Endometrial microvascular endothelial cells (primary cell): ENCODE measurements at regions not wholly inside any gene's neighbourhood (a gene's known extent, or its start where the extent isn't known, plus 50 kb on each side); places are given as distances from the start of the nearest gene placed in this dataset.

Experiments used
- in situ Hi-C: cut with HindIII; loops from 2 replicates; pipeline ENCODE4 v1.10.0; 2017; ENCODE audit warnings: low sequenced_read_pairs, low pct_unique_long_range_greater_than_20kb; ENCODE audit errors: inconsistent ontology term

DNA sequence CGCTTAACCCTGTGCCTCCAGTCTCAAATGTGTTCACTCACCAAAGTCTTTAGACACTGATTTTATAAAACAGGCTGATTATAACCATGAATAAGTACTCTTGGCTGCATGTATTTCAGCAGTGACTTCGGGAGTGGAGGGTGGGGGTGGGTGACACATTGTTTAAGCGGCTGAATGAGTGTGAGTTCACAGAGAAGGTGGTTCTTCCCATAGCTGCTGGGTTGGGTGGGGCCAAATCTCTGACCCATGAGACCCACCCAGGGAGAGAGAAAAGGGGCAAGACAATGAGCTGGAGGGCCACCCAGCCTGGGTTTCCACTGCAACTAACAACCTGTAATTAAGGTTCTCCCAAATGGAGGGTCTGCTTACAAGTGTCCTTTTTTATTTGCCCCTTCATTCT, 96.4 kb downstream of the SYNE3 start:
- in situ Hi-C loops, result no loop called here

- in situ Hi-C loops, result no loop called here
These were observed 96.9 kb downstream of the SYNE3 start for GRCh38 chr14:95419569-95419968.

DNA sequence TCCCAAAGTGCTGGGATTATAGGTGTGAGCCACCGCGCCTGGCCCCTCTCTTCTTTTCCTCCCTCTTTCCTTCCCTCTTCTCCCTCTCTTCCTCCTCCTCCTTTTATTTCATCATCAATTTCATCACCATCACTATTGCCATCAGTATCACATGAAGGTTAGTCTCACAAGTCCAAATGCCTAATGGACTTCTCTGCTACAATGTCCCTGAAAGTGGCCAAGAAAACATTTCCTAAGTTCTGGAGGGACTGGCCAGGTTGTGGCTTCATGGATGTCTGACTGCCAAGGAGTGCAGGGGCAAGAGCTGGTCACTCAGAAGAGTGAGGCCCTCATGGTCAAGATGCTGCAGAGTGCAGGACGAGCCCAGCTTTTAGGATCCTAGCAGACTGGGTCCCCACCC, 97.6 kb downstream of the SYNE3 start:
- in situ Hi-C loops, result no loop called here

- in situ Hi-C loops, result no loop called here
These were observed 97.8 kb upstream of the CLMN start for GRCh38 chr14:95417492-95417891.

- in situ Hi-C loops, result no loop called here
These were observed 96.3 kb upstream of the CLMN start for GRCh38 chr14:95415993-95416392.

GRCh38 chr14:95413289-95414215, 93.8 kb upstream of the CLMN start:
- in situ Hi-C loops, result no loop called here

GRCh38 chr14:95410838-95411237, 91.1 kb upstream of the CLMN start:
- in situ Hi-C loops, result no loop called here

DNA sequence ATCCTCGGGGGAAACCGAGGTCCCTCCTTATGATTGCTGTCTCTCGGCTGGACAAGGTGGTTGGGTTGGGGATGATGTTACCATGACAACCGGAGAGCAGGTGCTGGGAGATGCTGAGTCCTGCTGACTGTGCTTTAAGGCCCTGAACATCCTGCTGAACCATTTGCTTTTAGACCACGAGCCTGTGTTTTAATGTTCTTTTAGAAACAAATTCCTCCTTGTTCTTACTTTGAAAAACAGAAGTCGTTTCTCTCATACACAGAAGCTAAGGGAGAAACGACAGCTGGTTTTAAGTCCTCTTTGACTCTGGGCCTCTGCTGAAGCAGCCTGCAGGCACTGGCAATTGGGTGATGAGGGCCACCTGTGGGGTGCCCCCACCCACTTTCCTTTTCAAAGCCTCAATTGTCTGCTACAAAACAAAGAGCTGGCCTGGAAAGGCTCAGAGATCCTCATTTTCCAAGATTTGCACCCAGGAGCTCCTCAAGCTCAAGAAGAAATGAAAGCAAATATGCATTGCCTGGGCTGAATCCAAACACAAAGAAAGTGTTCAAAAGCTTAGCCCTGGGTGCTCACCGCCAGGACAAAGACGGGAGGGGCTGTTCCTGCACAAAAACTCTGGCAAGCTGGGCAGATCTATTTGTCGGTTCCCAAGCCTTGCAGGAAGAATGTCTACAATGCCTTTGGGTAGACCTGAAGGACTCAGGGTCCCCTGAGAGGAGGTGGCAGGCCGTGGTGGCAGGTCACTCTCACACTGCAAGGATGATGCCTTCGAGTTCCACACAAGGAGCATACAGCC, 90.0 kb upstream of the CLMN start:
- in situ Hi-C loops, result no loop called here

DNA sequence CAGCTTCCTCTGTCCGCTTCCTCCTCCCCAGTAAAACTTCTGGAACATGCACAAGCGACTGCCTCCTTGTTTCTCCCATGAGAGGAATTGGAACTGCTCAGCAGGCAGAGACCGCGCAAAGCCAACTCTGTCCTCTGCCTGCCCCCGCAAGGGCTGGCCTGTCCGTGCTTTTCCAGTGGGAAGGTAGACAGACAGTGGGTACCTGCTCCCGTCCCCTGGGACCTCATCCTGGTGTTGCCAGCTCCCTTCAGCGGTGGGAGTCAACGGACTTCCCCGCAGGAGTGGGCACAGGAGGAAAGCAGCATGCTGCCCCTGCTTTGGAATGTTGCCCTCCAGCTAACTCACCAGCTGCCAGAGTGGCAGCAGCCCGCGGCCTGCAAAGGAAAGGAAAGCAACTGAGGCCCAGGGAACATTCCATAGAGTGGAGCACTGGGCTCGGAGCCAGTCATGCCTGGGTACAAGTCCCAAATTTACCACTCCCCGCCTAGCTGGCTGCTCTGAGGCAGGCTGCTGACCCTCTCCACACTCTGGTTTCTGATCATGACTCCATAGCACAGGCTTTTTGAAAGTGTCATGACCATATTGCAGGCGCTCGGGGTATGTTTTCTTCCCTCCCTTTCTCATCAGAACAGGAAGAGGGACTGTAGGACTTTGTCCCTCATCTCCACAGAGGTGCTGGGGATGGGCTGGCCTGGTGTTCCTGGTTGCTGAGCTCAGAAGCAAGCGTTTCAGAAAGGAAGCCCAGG, 89.2 kb upstream of the CLMN start:
- in situ Hi-C loops, result no loop called here

DNA sequence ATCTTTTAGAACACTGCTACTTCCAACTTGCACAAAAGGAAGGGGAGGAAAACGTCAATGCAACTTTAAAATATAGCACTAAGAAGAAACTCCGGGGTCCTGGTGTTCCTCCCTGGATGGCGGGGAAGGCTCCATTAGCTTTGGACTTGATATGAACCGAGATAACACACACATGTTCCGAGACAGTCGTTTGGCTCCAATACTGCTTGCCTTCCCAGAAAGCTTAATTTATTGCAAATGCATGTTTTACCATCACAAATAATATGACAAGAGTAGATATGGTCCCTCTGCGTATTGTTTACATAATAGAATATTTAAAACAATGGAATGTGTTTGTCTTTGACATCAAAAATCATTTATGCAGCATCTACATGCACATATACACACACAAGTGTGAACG, 87.6 kb upstream of the CLMN start:
- in situ Hi-C loops, result no loop called here

GRCh38 chr14:95406756-95407277, 87.1 kb upstream of the CLMN start:
- in situ Hi-C loops, result no loop called here

DNA sequence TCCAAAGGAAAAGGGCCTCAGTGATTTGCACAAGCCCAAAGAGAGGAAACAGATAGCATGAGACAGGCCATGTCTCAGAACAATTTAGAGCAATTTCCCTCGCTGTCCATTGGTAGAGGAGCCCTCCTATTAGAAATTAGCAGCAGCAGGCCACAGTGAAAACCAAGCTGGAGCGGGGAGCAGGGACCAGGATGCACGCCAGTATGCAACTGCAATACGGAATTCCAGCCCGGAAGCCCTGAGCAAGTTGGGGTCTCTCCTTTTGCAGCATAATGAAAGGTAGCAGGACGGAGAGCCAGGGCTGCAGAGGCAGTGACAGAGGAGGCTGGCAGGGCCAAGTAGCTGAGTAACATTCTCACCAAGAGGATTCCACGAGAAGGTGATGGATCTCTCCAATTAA, 84.9 kb upstream of the CLMN start:
- in situ Hi-C loops, result no loop called here

DNA sequence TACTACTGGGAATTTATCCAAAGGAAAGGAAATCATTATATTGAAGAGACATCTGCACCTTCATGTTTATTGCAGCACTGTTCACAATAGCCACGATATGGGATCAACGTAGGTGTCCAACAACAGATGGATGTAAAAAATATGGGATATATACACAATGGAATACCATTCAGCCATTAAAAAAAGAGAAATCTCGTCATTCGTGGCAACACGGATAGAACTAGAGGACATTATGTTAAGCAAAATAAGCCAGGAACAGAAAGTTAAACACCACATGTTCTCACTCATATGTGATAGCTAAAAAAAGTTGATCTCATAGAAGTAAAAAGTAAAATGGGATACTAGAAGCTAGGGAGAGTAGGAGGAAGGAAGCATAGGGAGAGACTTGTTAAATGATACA, 82.9 kb upstream of the CLMN start:
- in situ Hi-C loops, result no loop called here

GRCh38 chr14:95402176-95402575, 82.5 kb upstream of the CLMN start:
- in situ Hi-C loops, result no loop called here

- in situ Hi-C loops, result no loop called here
These were observed 79.2 kb upstream of the CLMN start for GRCh38 chr14:95398630-95399547.

- in situ Hi-C loops, result no loop called here
These were observed 77.6 kb upstream of the CLMN start for GRCh38 chr14:95397325-95397724.

DNA sequence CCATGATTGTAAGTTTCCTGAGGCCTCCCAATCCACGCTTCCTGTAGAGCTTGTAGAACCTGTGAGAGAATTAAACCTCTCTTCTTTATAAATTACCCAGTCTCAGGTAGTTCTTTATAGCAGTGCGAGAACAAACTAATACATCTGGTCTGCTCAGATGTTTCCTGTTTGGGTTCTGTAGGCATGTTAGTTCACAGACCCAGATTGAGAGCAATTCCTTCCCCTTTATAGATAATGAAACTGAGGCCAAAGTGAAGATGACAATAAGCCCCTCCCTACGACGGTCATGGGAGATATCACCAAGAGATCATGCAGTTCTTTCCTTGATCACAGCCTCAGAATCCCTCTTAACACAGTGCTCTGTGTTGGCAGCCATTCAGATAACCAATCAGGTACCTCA, 76.5 kb upstream of the CLMN start:
- in situ Hi-C loops, result no loop called here

- in situ Hi-C loops, result no loop called here
These were observed 75.5 kb upstream of the CLMN start for GRCh38 chr14:95395098-95395737.
